Glutamatergic neuron (in vitro differentiated cells): ENCODE measurements at regions not wholly inside any gene's neighbourhood (a gene's known extent, or its start where the extent isn't known, plus 50 kb on each side); places are given as distances from the start of the nearest gene placed in this dataset.

ENCODE experiments used
- DNase-seq: peaks from one replicate; pipeline ENCODE4 v3.0.0; 2022
- H3K27ac Mint-ChIP-seq: one replicate; pipeline ENCODE4 v1.8.0; 2020; ENCODE audit warnings: mild to moderate bottlenecking, mixed read lengths, inconsistent platforms; ENCODE audit not compliant: unreplicated experiment
- H3K27me3 Mint-ChIP-seq: one replicate; pipeline ENCODE4 v1.8.0; 2020; ENCODE audit warnings: mild to moderate bottlenecking, moderate library complexity, mixed read lengths, inconsistent platforms; ENCODE audit not compliant: unreplicated experiment
- H3K36me3 Mint-ChIP-seq: one replicate; pipeline ENCODE4 v1.8.0; 2020; ENCODE audit warnings: mild to moderate bottlenecking, mixed read lengths, inconsistent platforms; ENCODE audit not compliant: unreplicated experiment
- H3K4me1 Mint-ChIP-seq: one replicate; pipeline ENCODE4 v1.8.0; 2020; ENCODE audit warnings: mild to moderate bottlenecking, low read depth, mixed read lengths, inconsistent platforms; ENCODE audit not compliant: unreplicated experiment
- H3K4me3 Mint-ChIP-seq: one replicate; pipeline ENCODE4 v1.8.0; 2020; ENCODE audit warnings: mild to moderate bottlenecking, mixed read lengths, inconsistent platforms; ENCODE audit not compliant: unreplicated experiment
- H3K9me3 Mint-ChIP-seq: one replicate; pipeline ENCODE4 v1.8.0; 2020; ENCODE audit warnings: mild to moderate bottlenecking, moderate library complexity, mixed read lengths, inconsistent platforms; ENCODE audit not compliant: unreplicated experiment
- TF ChIP-seq, protein P1 (sequence below): fragments of 200-600 bp; sonication (generic); IDR thresholded peaks from one replicate; pipeline ENCODE4 v1.5.0; 2021; ENCODE audit not compliant: partially characterized antibody, unreplicated experiment

DNA sequence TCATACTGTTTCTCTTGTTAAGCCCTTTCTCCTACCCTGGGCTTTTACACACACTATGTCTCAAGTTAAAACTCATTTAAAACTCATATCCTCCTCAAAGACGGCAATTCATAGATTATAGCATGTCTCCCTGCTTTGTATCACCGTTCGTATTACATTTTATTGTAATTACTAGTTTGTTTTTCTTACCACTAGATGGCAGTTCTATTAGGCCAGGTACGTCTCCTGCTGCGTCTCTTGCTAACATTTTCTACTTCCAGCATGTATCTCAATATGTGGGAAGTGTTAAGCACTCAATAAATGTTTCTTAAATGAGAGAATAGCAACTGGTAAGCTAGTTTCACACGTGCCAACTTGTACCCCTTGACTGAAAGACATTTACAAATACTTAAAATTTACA, 450.3 kb upstream of the PCDH7 start:
- H3K36me3 Mint-ChIP-seq = peaks cover 10% of the 10 kb centered on the region
- H3K4me1 Mint-ChIP-seq = no peaks in the 10 kb centered on the region
- no peak overlapping the region for H3K4me3 Mint-ChIP-seq
- H3K27me3 Mint-ChIP-seq = no peaks in the 10 kb centered on the region
- H3K9me3 Mint-ChIP-seq = no peaks in the 10 kb centered on the region
- TF ChIP-seq, protein P1, sequence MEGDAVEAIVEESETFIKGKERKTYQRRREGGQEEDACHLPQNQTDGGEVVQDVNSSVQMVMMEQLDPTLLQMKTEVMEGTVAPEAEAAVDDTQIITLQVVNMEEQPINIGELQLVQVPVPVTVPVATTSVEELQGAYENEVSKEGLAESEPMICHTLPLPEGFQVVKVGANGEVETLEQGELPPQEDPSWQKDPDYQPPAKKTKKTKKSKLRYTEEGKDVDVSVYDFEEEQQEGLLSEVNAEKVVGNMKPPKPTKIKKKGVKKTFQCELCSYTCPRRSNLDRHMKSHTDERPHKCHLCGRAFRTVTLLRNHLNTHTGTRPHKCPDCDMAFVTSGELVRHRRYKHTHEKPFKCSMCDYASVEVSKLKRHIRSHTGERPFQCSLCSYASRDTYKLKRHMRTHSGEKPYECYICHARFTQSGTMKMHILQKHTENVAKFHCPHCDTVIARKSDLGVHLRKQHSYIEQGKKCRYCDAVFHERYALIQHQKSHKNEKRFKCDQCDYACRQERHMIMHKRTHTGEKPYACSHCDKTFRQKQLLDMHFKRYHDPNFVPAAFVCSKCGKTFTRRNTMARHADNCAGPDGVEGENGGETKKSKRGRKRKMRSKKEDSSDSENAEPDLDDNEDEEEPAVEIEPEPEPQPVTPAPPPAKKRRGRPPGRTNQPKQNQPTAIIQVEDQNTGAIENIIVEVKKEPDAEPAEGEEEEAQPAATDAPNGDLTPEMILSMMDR = no peak
- H3K27ac Mint-ChIP-seq = no peak overlapping the region
- DNase-seq = no peak

DNA sequence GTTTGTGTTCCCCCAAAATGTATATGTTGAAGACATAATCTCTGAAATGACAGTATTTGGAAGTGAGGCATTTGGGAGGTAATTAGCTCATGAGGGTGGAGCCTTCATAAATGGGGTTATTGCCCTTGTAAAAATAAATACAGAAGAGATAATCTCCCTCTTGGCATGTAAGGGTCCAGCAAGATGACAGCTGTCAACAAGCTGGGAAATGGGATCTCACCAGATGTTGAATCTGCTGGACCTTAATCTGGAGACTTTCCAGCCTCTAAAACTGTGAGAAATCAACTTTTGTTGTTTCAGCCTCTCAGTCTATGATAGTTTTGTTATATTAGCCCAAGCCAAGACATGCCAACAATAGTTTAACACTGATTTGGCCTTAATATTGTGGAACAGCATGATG, 438.2 kb upstream of the PCDH7 start:
- Mint-ChIP-seq H3K27me3 (no peaks in the 10 kb centered on the region), H3K4me3 (no peak overlapping the region), H3K36me3 (no peaks in the 10 kb centered on the region), H3K27ac (no peak overlapping the region), H3K4me1 (peaks cover 16% of the 10 kb centered on the region), H3K9me3 (no peaks in the 10 kb centered on the region)
- TF ChIP-seq, protein P1 = no peak
- no peak for DNase-seq

DNA sequence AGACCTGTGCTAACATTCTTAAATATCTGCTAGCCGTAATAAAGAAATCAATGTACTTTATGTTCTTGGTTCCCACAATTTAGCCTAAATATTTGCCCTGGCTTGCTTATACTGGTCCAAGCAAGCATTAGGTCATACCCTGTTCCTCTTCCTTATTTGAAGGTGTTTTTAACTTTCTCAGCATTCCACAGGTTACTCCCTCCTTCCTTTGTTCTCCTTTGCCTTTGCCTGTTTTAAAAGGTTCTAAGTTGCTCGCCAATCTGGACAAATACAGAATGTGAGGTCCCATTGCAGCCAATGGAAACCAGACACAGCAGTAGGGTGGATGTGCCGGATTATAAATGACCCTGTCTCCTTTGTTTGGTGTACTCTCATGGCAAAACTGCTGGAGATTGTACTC, 436.8 kb upstream of the PCDH7 start:
- no peaks in the 10 kb centered on the region for H3K9me3 Mint-ChIP-seq
- no peak overlapping the region for H3K27ac Mint-ChIP-seq
- no peak for DNase-seq
- H3K4me1 Mint-ChIP-seq = peaks cover 16% of the 10 kb centered on the region
- no peak overlapping the region for H3K4me3 Mint-ChIP-seq
- H3K27me3 Mint-ChIP-seq = no peaks in the 10 kb centered on the region
- H3K36me3 Mint-ChIP-seq = no peaks in the 10 kb centered on the region
- TF ChIP-seq, protein P1 = no peak

DNA sequence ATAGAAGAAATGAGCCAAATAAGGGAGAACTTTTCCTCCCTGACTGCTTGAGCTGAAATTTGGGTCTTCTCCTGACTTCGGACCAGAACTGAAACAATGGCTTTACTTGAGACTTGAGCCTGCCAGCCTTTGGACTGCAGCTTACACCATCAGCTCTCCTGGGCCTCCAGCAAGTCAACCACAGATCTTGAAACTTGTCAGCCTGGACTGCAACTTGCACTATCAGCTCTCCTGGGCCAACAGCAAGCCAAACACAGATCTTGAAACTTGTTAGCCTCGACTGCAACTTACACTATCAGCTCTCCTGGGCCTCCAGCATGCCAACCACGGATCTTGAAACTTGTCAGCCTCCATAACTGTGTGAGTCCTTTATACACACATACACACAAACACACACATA, 425.9 kb upstream of the PCDH7 start:
- no peaks in the 10 kb centered on the region for H3K27me3 Mint-ChIP-seq
- no peaks in the 10 kb centered on the region for H3K9me3 Mint-ChIP-seq
- no peak overlapping the region for H3K27ac Mint-ChIP-seq
- TF ChIP-seq, protein P1 = no peak
- H3K4me3 Mint-ChIP-seq = no peak overlapping the region
- H3K4me1 Mint-ChIP-seq = peaks cover 1% of the 10 kb centered on the region
- no peak for DNase-seq
- H3K36me3 Mint-ChIP-seq = no peaks in the 10 kb centered on the region

DNA sequence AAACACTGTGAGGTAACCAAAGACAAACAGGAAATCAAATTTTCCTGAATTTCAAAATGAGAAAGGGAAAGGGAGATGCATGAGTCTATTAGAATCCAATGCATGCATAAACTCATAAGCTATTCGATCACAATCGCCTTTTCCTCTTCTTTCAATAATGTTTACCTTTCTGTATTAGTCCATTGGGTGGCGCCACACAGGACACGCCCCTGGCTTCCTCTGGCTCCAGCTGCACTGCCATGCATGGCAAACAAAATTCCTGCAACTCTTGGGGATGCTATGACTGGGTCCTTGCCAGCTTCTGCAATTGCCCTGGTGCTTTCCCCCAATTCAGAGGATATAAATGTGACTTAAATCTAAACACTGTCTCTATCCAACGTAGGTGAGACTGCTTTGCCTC, 424.5 kb upstream of the PCDH7 start:
- TF ChIP-seq, protein P1 = no peak
- no peak overlapping the region for H3K4me3 Mint-ChIP-seq
- DNase-seq = no peak
- H3K4me1 Mint-ChIP-seq = no peaks in the 10 kb centered on the region
- no peaks in the 10 kb centered on the region for H3K27me3 Mint-ChIP-seq
- H3K9me3 Mint-ChIP-seq = no peaks in the 10 kb centered on the region
- no peak overlapping the region for H3K27ac Mint-ChIP-seq
- H3K36me3 Mint-ChIP-seq = no peaks in the 10 kb centered on the region
